H1 (cell line): ENCODE measurements at regions not wholly inside any gene's neighbourhood (a gene's known extent, or its start where the extent isn't known, plus 50 kb on each side); places are given as distances from the start of the nearest gene placed in this dataset.

ENCODE experiments used
- CTCF ChIA-PET: fragments of 300-600 bp; sonication (Branson Sonifier 250); formaldehyde crosslinking; loops from one replicate; lab custom pipeline; 2021; ENCODE audit not compliant: partially characterized antibody; lab: Charles Lee
- POLR2A ChIA-PET: fragments of 300-600 bp; sonication (Branson Sonifier 250); formaldehyde crosslinking; loops from one replicate; lab custom pipeline; 2021; ENCODE audit warnings: inconsistent platforms; ENCODE audit not compliant: partially characterized antibody; lab: Charles Lee
- DNase-seq, 2 experiments: peaks; one replicate each; pipeline versions ENCODE4 v3.0.0 to v3.0.0-alpha.2; 2010 to 2022; ENCODE audit warnings: low spot score in 2 of 2, low read depth in 1 of 2, mixed read lengths in 1 of 2
- FAIRE-seq: peaks from 2 replicates; lab custom pipeline; 2011; peaks lifted over from hg19 to GRCh38; lab: Jason Lieb, UNC
- H2AFZ ChIP-seq: 2 replicates; pipeline ENCODE4 v1.8.1; 2012; ENCODE audit warnings: low read length, inconsistent platforms
- H2AK5ac ChIP-seq: 2 replicates; pipeline ENCODE4 v1.6.1; 2013; ENCODE audit warnings: low read depth, low read length
- H2BK120ac ChIP-seq: replicated peaks from 2 replicates; pipeline ENCODE3; 2013; ENCODE audit warnings: low read depth, low read length, inconsistent platforms
- H2BK12ac ChIP-seq: 2 replicates; pipeline ENCODE4 v1.6.1; 2013; ENCODE audit warnings: low read depth, low read length
- H2BK15ac ChIP-seq: 2 replicates; pipeline ENCODE4 v1.6.1; 2013; ENCODE audit warnings: low read length
- H2BK20ac ChIP-seq: 2 replicates; pipeline ENCODE4 v1.6.1; 2013; ENCODE audit warnings: low read length
- H2BK5ac ChIP-seq: 2 replicates; pipeline ENCODE4 v1.6.1; 2013; ENCODE audit warnings: low read depth, low read length
- H3K14ac ChIP-seq: 2 replicates; pipeline ENCODE4 v1.6.1; 2013; ENCODE audit warnings: inconsistent platforms; ENCODE audit not compliant: insufficient read length
- H3K18ac ChIP-seq: 2 replicates; pipeline ENCODE4 v1.6.1; 2013; ENCODE audit warnings: low read length; ENCODE audit errors: extremely low read depth
- H3K23ac ChIP-seq: 2 replicates; pipeline ENCODE4 v1.6.1; 2013; ENCODE audit warnings: inconsistent platforms; ENCODE audit not compliant: insufficient read length
- H3K23me2 ChIP-seq: 2 replicates; pipeline ENCODE4 v1.6.1; 2013; ENCODE audit warnings: low read depth, low read length
- H3K27ac ChIP-seq: 2 replicates; pipeline ENCODE4 v1.6.1; 2011; ENCODE audit warnings: low read depth, low read length, inconsistent platforms
- H3K27me3 ChIP-seq, 4 experiments: replicated peaks in 1 of 4; 1 replicate in 1 of 4; 2 replicates in 3 of 4; pipeline versions ENCODE4 v1.6.1 to v1.8.1; 2011 to 2013; ENCODE audit warnings: low read length in 3 of 4, mild to moderate bottlenecking in 3 of 4, inconsistent platforms in 2 of 4, mixed read lengths in 2 of 4, moderate library complexity in 1 of 4; ENCODE audit not compliant: control insufficient read depth in 3 of 4, insufficient read depth in 3 of 4; ENCODE audit errors: extremely low read depth in 1 of 4
- H3K36me3 ChIP-seq, 4 experiments: 2 replicates each; pipeline versions ENCODE4 v1.6.1 to v1.8.1; 2011 to 2013; ENCODE audit warnings: mild to moderate bottlenecking in 4 of 4, low read length in 3 of 4, moderate library complexity in 2 of 4, control low read depth in 1 of 4, inconsistent platforms in 1 of 4; ENCODE audit not compliant: insufficient read depth in 4 of 4, control insufficient read depth in 2 of 4
- H3K4ac ChIP-seq: replicated peaks from 2 replicates; pipeline ENCODE3; 2013; ENCODE audit warnings: low read length, low read depth, mixed read lengths, inconsistent platforms; ENCODE audit not compliant: insufficient read length
- H3K4me1 ChIP-seq, 4 experiments: replicated peaks in 1 of 4; 1 replicate in 1 of 4; 2 replicates in 3 of 4; pipeline versions ENCODE4 v1.6.1 to v1.8.1; 2011 to 2013; ENCODE audit warnings: low read length in 3 of 4, inconsistent platforms in 2 of 4, mixed read lengths in 1 of 4; ENCODE audit not compliant: insufficient read depth in 4 of 4, control insufficient read depth in 3 of 4
- H3K4me2 ChIP-seq, 2 experiments: 2 replicates each; pipeline versions ENCODE4 v1.6.1 to v1.8.1; 2011 to 2013; ENCODE audit warnings: low read depth in 2 of 2, low read length in 2 of 2, control low read depth in 1 of 2, inconsistent platforms in 1 of 2, mild to moderate bottlenecking in 1 of 2; ENCODE audit not compliant: insufficient read depth in 1 of 2
- H3K4me3 ChIP-seq, 4 experiments: fragments of 200-600, 300-600 bp in 1 of 4; sonication (generic), shearing (Covaris generic), sonication (Bioruptor Twin) in 1 of 4; 2 replicates each; pipeline versions ENCODE4 v1.5.1 to v1.8.1; 2011 to 2016; ENCODE audit warnings: low read length in 4 of 4, low read depth in 3 of 4, control low read depth in 2 of 4, inconsistent platforms in 2 of 4, mild to moderate bottlenecking in 2 of 4, mixed read lengths in 1 of 4, moderate library complexity in 1 of 4; ENCODE audit not compliant: insufficient read depth in 2 of 4; ENCODE audit errors: extremely low read depth in 1 of 4
- H3K56ac ChIP-seq: replicated peaks from 2 replicates; pipeline ENCODE3; 2013; ENCODE audit warnings: low read depth, mild to moderate bottlenecking, mixed read lengths, low read length, inconsistent platforms; ENCODE audit not compliant: insufficient read length
- H3K79me1 ChIP-seq: 2 replicates; pipeline ENCODE4 v1.6.1; 2013; ENCODE audit warnings: low read depth, low read length, control low read depth
- H3K79me2 ChIP-seq, 2 experiments: 2 replicates each; pipeline versions ENCODE4 v1.6.1 to v1.8.1; 2012 to 2013; ENCODE audit warnings: low read length in 2 of 2, mild to moderate bottlenecking in 2 of 2, inconsistent platforms in 1 of 2; ENCODE audit not compliant: insufficient read depth in 2 of 2, control insufficient read depth in 1 of 2
- H3K9ac ChIP-seq, 4 experiments: replicated peaks in 1 of 4; 1 replicate in 1 of 4; 2 replicates in 3 of 4; pipeline versions ENCODE4 v1.6.1 to v1.8.1; 2011 to 2013; ENCODE audit warnings: low read depth in 3 of 4, low read length in 3 of 4, control low read depth in 2 of 4, mild to moderate bottlenecking in 2 of 4, moderate library complexity in 2 of 4, inconsistent platforms in 1 of 4; ENCODE audit errors: extremely low read depth in 1 of 4
- H3K9me3 ChIP-seq, 2 experiments: 2 replicates each; pipeline versions ENCODE4 v1.6.1 to v1.8.1; 2012 to 2013; ENCODE audit warnings: mild to moderate bottlenecking in 2 of 2, moderate library complexity in 2 of 2, control low read depth in 1 of 2, inconsistent platforms in 1 of 2, low read depth in 1 of 2, low read length in 1 of 2, mixed read lengths in 1 of 2; ENCODE audit not compliant: insufficient read depth in 2 of 2
- H4K20me1 ChIP-seq, 2 experiments: replicated peaks in 1 of 2; 2 replicates each; pipeline versions ENCODE3 to v1.8.1; 2011 to 2013; ENCODE audit warnings: inconsistent platforms in 2 of 2, low read length in 2 of 2, mild to moderate bottlenecking in 1 of 2; ENCODE audit not compliant: insufficient read depth in 2 of 2, control insufficient read depth in 1 of 2
- H4K5ac ChIP-seq: 2 replicates; pipeline ENCODE4 v1.6.1; 2013; ENCODE audit warnings: low read length, low read depth, mixed read lengths, inconsistent platforms; ENCODE audit not compliant: insufficient read length
- H4K8ac ChIP-seq: 2 replicates; pipeline ENCODE4 v1.8.0; 2013; ENCODE audit warnings: mild to moderate bottlenecking, moderate library complexity, low read length, inconsistent platforms; ENCODE audit not compliant: insufficient read depth; ENCODE audit errors: extremely low read depth
- H4K91ac ChIP-seq: replicated peaks from 2 replicates; pipeline ENCODE3; 2013; ENCODE audit warnings: low read length, mixed read lengths, inconsistent platforms; ENCODE audit not compliant: insufficient read length
- TEAD4 ChIP-seq: IDR thresholded peaks from 2 replicates; pipeline ENCODE4 v1.6.1; 2012; ENCODE audit warnings: low read depth, low read length, inconsistent platforms, mixed read lengths
- WGBS, 2 experiments: shearing (Covaris generic) in 1 of 2; methylation state at CpG; one replicate each; pipeline versions ENCODE4 v1.1.6 to v1.1.7; 2013 to 2015; ENCODE audit warnings: low lambda C conversion rate in 2 of 2, mixed read lengths in 2 of 2, inconsistent platforms in 1 of 2, low coverage in 1 of 2, missing lambda C conversion rate in 1 of 2; ENCODE audit not compliant: insufficient replicate concordance in 2 of 2, insufficient coverage in 1 of 2, insufficient read length in 1 of 2; ENCODE audit errors: extremely low coverage in 1 of 2, missing lambda C conversion rate in 1 of 2; 5-methylcytosine and 5-hydroxymethylcytosine counted together

DNA sequence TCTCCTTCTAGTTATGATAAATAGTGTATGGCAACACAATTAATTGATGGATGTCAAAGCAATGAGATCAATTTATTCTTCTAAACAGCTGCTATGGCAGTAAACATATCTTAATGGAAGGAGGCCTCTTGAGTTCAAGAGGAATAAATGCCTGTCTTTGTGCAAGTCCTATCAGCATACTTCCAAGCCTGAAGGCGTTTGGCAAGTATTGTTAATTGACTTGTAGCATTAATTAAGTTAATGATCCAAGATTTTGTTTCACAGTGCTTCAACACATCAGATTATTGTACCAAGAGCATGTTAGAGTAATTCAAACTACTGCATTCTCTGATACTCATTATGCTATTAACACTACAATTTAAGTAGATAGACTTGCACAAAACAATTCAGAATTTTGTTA, 144.8 kb downstream of the FAT4 start:
- Histone ChIP-seq H3K79me2 (no peaks in the 10 kb centered on the region), H2BK15ac (no peak overlapping the region), H3K14ac (no peak overlapping the region), H4K5ac (no peak overlapping the region), H3K4me1 (no peaks in the 10 kb centered on the region), H4K20me1 (no peaks in the 10 kb centered on the region), H2BK5ac (no peak overlapping the region), H4K8ac (no peak overlapping the region), H2BK20ac (no peak overlapping the region), H3K27me3 (no peaks in the 10 kb centered on the region), H3K27ac (no peak overlapping the region), H3K4me3 (no peak overlapping the region), H2BK120ac (no peak overlapping the region), H3K36me3 (no peaks in the 10 kb centered on the region), H3K18ac (no peak overlapping the region), H3K79me1 (no peaks in the 10 kb centered on the region), H2AFZ (no peak overlapping the region), H3K56ac (no peak overlapping the region), H3K4me2 (no peak overlapping the region), H4K91ac (no peak overlapping the region), H3K23ac (no peak overlapping the region), H2AK5ac (no peak overlapping the region), H3K9me3 (no peaks in the 10 kb centered on the region), H3K23me2 (no peaks in the 10 kb centered on the region), H3K4ac (no peak overlapping the region), H2BK12ac (no peak overlapping the region), H3K9ac (no peak overlapping the region)
- FAIRE-seq (no peak), DNase-seq (no peak)
- WGBS, 2 experiments = 82% methylated on average over 1 of the region's 1 CpG; no CpG with 5 or more reads in 1 of the 2 experiments
- no peak for TF ChIP-seq TEAD4
- CTCF ChIA-PET = interaction anchor here (1.4 kb wide), 1 partner anchor 292 kb away, joined by 4 read pairs; no protein-coding TSS in a partner anchor
- POLR2A ChIA-PET = no interaction called here
